K562 (cell line): ENCODE measurements at regions not wholly inside any gene's neighbourhood (a gene's known extent, or its start where the extent isn't known, plus 50 kb on each side); places are given as distances from the start of the nearest gene placed in this dataset.

ENCODE experiments used
- HNRNPUL1 ChIP-seq: fragments of 200-400 bp; formaldehyde crosslinking; IDR thresholded peaks from 2 replicates; pipeline ENCODE4 v1.6.1; 2017; ENCODE audit warnings: low read length
- TAF9B ChIP-seq: fragments of 450-650 bp; IDR thresholded peaks from 2 replicates; pipeline ENCODE4 v1.6.1; 2018; ENCODE audit warnings: mild to moderate bottlenecking; ENCODE audit not compliant: partially characterized antibody
- ZNF143 ChIP-seq: sonication (generic); formaldehyde crosslinking; IDR thresholded peaks from 2 replicates; pipeline ENCODE4 v1.9.0; 2022; ENCODE audit warnings: mild to moderate bottlenecking, missing genetic modification reagents
- TF ChIP-seq, protein P1 (sequence below): sonication (generic); formaldehyde crosslinking; IDR thresholded peaks from 2 replicates; pipeline ENCODE4 v1.8.1; 2023; ENCODE audit warnings: mild to moderate bottlenecking, missing genetic modification reagents
- TF ChIP-seq, protein P2 (sequence below): fragments of 450-650 bp; IDR thresholded peaks from 2 replicates; pipeline ENCODE4 v1.6.1; 2016; ENCODE audit warnings: mild to moderate bottlenecking, moderate library complexity

DNA sequence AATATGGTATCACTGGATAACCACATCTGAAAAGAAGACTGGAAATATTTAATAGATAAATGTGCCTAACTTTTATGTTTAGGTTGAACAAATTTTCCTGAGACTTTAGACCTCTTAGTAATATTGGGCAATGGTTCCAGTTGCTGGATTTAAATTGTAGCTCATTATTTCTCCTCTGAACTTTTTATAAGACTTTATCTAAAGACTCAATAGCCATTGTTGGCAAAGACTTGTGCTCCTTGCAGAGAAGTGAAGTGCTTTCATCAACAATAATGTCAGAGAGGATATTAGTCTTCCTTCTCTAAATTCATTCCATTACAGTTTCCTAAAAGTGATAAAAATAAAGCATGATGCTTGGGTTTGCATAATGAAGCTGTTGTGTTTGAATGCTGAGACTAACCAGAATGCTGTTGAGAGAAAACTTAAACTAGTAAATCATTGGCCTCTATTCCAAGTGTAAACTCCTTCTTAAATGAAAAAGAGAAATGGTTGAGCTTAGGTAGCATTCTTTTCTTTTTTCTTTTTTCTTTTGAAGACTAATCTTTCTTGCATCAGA is 200.2 kb downstream of the TMTC3 start:
- TF ChIP-seq ZNF143 (CRISPR knock-in tag) (no peak), HNRNPUL1 (no peak), TAF9B (no peak)
- TF ChIP-seq, protein P1, sequence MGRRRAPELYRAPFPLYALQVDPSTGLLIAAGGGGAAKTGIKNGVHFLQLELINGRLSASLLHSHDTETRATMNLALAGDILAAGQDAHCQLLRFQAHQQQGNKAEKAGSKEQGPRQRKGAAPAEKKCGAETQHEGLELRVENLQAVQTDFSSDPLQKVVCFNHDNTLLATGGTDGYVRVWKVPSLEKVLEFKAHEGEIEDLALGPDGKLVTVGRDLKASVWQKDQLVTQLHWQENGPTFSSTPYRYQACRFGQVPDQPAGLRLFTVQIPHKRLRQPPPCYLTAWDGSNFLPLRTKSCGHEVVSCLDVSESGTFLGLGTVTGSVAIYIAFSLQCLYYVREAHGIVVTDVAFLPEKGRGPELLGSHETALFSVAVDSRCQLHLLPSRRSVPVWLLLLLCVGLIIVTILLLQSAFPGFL = no peak
- TF ChIP-seq, protein P2, sequence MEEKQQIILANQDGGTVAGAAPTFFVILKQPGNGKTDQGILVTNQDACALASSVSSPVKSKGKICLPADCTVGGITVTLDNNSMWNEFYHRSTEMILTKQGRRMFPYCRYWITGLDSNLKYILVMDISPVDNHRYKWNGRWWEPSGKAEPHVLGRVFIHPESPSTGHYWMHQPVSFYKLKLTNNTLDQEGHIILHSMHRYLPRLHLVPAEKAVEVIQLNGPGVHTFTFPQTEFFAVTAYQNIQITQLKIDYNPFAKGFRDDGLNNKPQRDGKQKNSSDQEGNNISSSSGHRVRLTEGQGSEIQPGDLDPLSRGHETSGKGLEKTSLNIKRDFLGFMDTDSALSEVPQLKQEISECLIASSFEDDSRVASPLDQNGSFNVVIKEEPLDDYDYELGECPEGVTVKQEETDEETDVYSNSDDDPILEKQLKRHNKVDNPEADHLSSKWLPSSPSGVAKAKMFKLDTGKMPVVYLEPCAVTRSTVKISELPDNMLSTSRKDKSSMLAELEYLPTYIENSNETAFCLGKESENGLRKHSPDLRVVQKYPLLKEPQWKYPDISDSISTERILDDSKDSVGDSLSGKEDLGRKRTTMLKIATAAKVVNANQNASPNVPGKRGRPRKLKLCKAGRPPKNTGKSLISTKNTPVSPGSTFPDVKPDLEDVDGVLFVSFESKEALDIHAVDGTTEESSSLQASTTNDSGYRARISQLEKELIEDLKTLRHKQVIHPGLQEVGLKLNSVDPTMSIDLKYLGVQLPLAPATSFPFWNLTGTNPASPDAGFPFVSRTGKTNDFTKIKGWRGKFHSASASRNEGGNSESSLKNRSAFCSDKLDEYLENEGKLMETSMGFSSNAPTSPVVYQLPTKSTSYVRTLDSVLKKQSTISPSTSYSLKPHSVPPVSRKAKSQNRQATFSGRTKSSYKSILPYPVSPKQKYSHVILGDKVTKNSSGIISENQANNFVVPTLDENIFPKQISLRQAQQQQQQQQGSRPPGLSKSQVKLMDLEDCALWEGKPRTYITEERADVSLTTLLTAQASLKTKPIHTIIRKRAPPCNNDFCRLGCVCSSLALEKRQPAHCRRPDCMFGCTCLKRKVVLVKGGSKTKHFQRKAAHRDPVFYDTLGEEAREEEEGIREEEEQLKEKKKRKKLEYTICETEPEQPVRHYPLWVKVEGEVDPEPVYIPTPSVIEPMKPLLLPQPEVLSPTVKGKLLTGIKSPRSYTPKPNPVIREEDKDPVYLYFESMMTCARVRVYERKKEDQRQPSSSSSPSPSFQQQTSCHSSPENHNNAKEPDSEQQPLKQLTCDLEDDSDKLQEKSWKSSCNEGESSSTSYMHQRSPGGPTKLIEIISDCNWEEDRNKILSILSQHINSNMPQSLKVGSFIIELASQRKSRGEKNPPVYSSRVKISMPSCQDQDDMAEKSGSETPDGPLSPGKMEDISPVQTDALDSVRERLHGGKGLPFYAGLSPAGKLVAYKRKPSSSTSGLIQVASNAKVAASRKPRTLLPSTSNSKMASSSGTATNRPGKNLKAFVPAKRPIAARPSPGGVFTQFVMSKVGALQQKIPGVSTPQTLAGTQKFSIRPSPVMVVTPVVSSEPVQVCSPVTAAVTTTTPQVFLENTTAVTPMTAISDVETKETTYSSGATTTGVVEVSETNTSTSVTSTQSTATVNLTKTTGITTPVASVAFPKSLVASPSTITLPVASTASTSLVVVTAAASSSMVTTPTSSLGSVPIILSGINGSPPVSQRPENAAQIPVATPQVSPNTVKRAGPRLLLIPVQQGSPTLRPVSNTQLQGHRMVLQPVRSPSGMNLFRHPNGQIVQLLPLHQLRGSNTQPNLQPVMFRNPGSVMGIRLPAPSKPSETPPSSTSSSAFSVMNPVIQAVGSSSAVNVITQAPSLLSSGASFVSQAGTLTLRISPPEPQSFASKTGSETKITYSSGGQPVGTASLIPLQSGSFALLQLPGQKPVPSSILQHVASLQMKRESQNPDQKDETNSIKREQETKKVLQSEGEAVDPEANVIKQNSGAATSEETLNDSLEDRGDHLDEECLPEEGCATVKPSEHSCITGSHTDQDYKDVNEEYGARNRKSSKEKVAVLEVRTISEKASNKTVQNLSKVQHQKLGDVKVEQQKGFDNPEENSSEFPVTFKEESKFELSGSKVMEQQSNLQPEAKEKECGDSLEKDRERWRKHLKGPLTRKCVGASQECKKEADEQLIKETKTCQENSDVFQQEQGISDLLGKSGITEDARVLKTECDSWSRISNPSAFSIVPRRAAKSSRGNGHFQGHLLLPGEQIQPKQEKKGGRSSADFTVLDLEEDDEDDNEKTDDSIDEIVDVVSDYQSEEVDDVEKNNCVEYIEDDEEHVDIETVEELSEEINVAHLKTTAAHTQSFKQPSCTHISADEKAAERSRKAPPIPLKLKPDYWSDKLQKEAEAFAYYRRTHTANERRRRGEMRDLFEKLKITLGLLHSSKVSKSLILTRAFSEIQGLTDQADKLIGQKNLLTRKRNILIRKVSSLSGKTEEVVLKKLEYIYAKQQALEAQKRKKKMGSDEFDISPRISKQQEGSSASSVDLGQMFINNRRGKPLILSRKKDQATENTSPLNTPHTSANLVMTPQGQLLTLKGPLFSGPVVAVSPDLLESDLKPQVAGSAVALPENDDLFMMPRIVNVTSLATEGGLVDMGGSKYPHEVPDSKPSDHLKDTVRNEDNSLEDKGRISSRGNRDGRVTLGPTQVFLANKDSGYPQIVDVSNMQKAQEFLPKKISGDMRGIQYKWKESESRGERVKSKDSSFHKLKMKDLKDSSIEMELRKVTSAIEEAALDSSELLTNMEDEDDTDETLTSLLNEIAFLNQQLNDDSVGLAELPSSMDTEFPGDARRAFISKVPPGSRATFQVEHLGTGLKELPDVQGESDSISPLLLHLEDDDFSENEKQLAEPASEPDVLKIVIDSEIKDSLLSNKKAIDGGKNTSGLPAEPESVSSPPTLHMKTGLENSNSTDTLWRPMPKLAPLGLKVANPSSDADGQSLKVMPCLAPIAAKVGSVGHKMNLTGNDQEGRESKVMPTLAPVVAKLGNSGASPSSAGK = no peak
